Uterus (tissue), 3 donors: ENCODE measurements at regions not wholly inside any gene's neighbourhood (a gene's known extent, or its start where the extent isn't known, plus 50 kb on each side); places are given as distances from the start of the nearest gene placed in this dataset.
A peak's percentile ranks its signal among the peaks of the same experiment; 100 is the strongest.

ENCODE experiments used
- DNase-seq, 2 donors: peaks; one replicate each; pipeline ENCODE4 v3.0.0-alpha.2; 2019 to 2020
- H3K27ac ChIP-seq, 2 donors: fragments of 200-600 bp; sonication (generic); 1 replicate in 1 of 2; 2 replicates in 1 of 2; pipeline ENCODE4 v1.5.1; 2016 to 2018
- H3K27me3 ChIP-seq, 2 donors: fragments of 200-600 bp; sonication (generic); one replicate each; pipeline ENCODE4 v1.5.1; 2018 to 2019; ENCODE audit warnings: control low read depth in 1 of 2
- H3K36me3 ChIP-seq, 2 donors: fragments of 200-600 bp; sonication (generic); one replicate each; pipeline ENCODE4 v1.5.1; 2019; ENCODE audit warnings: control low read depth in 1 of 2
- H3K4me1 ChIP-seq, 2 donors: fragments of 200-600 bp; sonication (generic); one replicate each; pipeline ENCODE4 v1.5.1; 2018 to 2019; ENCODE audit warnings: control low read depth in 1 of 2
- H3K4me3 ChIP-seq, 2 donors: fragments of 200-600 bp; sonication (generic); 1 replicate in 1 of 2; 2 replicates in 1 of 2; pipeline ENCODE4 v1.5.1; 2018 to 2019; ENCODE audit warnings: mild to moderate bottlenecking in 1 of 2
- H3K9me3 ChIP-seq, 2 donors: fragments of 200-600 bp; sonication (generic); one replicate each; pipeline ENCODE4 v1.5.1; 2019; ENCODE audit warnings: control low read depth in 1 of 2
- CTCF ChIP-seq, 4 experiments: fragments of 200-600 bp in 2 of 4; fragments of 450-650 bp in 2 of 4; sonication (generic) in 2 of 4; IDR thresholded peaks; one replicate each; pipeline ENCODE4 v1.5.1; 2016 to 2019; ENCODE audit warnings: antibody characterized with exemption in 4 of 4, mild to moderate bottlenecking in 2 of 4, moderate library complexity in 1 of 4
- POLR2A ChIP-seq, 2 donors: fragments of 450-650 bp; IDR thresholded peaks; one replicate each; pipeline ENCODE4 v1.6.1; 2016; ENCODE audit warnings: antibody characterized with exemption in 2 of 2, mild to moderate bottlenecking in 1 of 2, moderate library complexity in 1 of 2
- intact Hi-C: fragments of 100-400 bp; cut with DNase I; formaldehyde crosslinking; loops from one replicate; pipeline ENCODE4 v1.15.1; 2023; ENCODE audit warnings: low total_unique reads
- donor health status: DM: yes; HTN: yes; CAD: no.

GRCh38 chr5:81854915-81855314 is 104.0 kb upstream of the SSBP2 start:
- no peaks in the 10 kb centered on the region for H3K9me3 ChIP-seq
- peak overlapping the region; percentile 40 to 53 for H3K27ac ChIP-seq
- intact Hi-C loops, result loop anchor here (10.0 kb wide), 1 partner anchor 110 kb away; no protein-coding TSS in a partner anchor
- no peak overlapping the region for H3K4me3 ChIP-seq
- H3K27me3 ChIP-seq, result no peaks in the 10 kb centered on the region
- DNase-seq, result no peak
- TF ChIP-seq POLR2A (IDR thresholded peaks at IDR 0.05), result no peak
- no peak for TF ChIP-seq CTCF (IDR thresholded peaks at IDR 0.05)
- H3K4me1 ChIP-seq, result peaks cover 3 to 6% of the 10 kb centered on the region in 2 donors
- H3K36me3 ChIP-seq, result no peaks in the 10 kb centered on the region

GRCh38 chr5:81854485-81854884 is 103.6 kb upstream of the SSBP2 start:
- no peak for DNase-seq
- Histone ChIP-seq H3K4me3 (no peak overlapping the region), H3K9me3 (no peaks in the 10 kb centered on the region), H3K27me3 (no peaks in the 10 kb centered on the region), H3K27ac (peak overlapping the region; percentile 40 to 53), H3K4me1 (peaks cover 3 to 6% of the 10 kb centered on the region in 2 donors), H3K36me3 (no peaks in the 10 kb centered on the region)
- intact Hi-C loops, result loop anchor here (10.0 kb wide), 1 partner anchor 110 kb away; no protein-coding TSS in a partner anchor
- TF ChIP-seq POLR2A (IDR thresholded peaks at IDR 0.05) (no peak), CTCF (IDR thresholded peaks at IDR 0.05) (peak in 2 of 4 experiments; percentile 32 to 33)

GRCh38 chr5:81853030-81853357 is 102.1 kb upstream of the SSBP2 start:
- Histone ChIP-seq H3K27me3 (no peaks in the 10 kb centered on the region), H3K4me3 (peak overlapping the region in 1 of 2 donors; percentile 39), H3K4me1 (peaks cover 3 to 6% of the 10 kb centered on the region in 2 donors), H3K27ac (peak overlapping the region; percentile 86 to 95), H3K36me3 (no peaks in the 10 kb centered on the region), H3K9me3 (no peaks in the 10 kb centered on the region)
- intact Hi-C loops, result loop anchor here (10.0 kb wide), 1 partner anchor 112 kb away; no protein-coding TSS in a partner anchor
- no peak for DNase-seq
- no peak for TF ChIP-seq CTCF (IDR thresholded peaks at IDR 0.05)
- no peak for TF ChIP-seq POLR2A (IDR thresholded peaks at IDR 0.05)

GRCh38 chr5:81852291-81853029 is 101.6 kb upstream of the SSBP2 start:
- Histone ChIP-seq H3K4me3 (peak overlapping the region; percentile 39 to 51), H3K4me1 (peaks cover 3 to 6% of the 10 kb centered on the region in 2 donors), H3K27me3 (no peaks in the 10 kb centered on the region), H3K27ac (peak overlapping the region; percentile 86 to 95), H3K9me3 (no peaks in the 10 kb centered on the region), H3K36me3 (no peaks in the 10 kb centered on the region)
- intact Hi-C loops, result loop anchor here (10.0 kb wide), 1 partner anchor 112 kb away; no protein-coding TSS in a partner anchor
- TF ChIP-seq CTCF (IDR thresholded peaks at IDR 0.05), result no peak
- no peak for TF ChIP-seq POLR2A (IDR thresholded peaks at IDR 0.05)
- peak; percentile 33 to 36 for DNase-seq

- H3K36me3 ChIP-seq, result no peaks in the 10 kb centered on the region
- peak overlapping the region; percentile 39 to 51 for H3K4me3 ChIP-seq
- peaks cover 3 to 6% of the 10 kb centered on the region in 2 donors for H3K4me1 ChIP-seq
- intact Hi-C loops, result loop anchor here (1.0 to 10.0 kb wide), 2 partner anchors 100 to 113 kb away; partner anchors contain the start of gene SSBP2
- TF ChIP-seq CTCF (IDR thresholded peaks at IDR 0.05) (peak in 1 of 4 experiments; percentile 29), POLR2A (IDR thresholded peaks at IDR 0.05) (peak in 1 of 2 donors; percentile 62)
- peak; percentile 97 to 99 for DNase-seq
- no peaks in the 10 kb centered on the region for H3K27me3 ChIP-seq
- H3K9me3 ChIP-seq, result no peaks in the 10 kb centered on the region
- H3K27ac ChIP-seq, result peak overlapping the region; percentile 86 to 95
Measured at GRCh38 chr5:81851481-81852178, 100.7 kb upstream of the SSBP2 start.
